GM12891 (cell line): ENCODE measurements at regions not wholly inside any gene's neighbourhood (a gene's known extent, or its start where the extent isn't known, plus 50 kb on each side); places are given as distances from the start of the nearest gene placed in this dataset.

ENCODE experiments used
- PAX5 ChIP-seq: IDR thresholded peaks from 2 replicates; pipeline ENCODE4 v1.6.1; 2011; ENCODE audit warnings: low read length, moderate library complexity, mild to moderate bottlenecking; ENCODE audit not compliant: insufficient read depth, severe bottlenecking
- POLR2A ChIP-seq: IDR thresholded peaks from 2 replicates; pipeline ENCODE4 v1.6.1; 2011; ENCODE audit warnings: low read depth, low read length, control low read depth
- POLR2AphosphoS5 ChIP-seq: IDR thresholded peaks from 2 replicates; pipeline ENCODE4 v1.6.1; 2011; ENCODE audit warnings: low read depth, low read length, control low read depth
- POU2F2 ChIP-seq: IDR thresholded peaks from 2 replicates; pipeline ENCODE4 v1.6.1; 2011; ENCODE audit warnings: low read depth, mild to moderate bottlenecking, control low read depth, low read length, moderate library complexity
- SPI1 ChIP-seq: IDR thresholded peaks from 2 replicates; pipeline ENCODE4 v1.6.1; 2011; ENCODE audit warnings: low read depth, low read length, control low read depth

- TF ChIP-seq SPI1 (no peak), POLR2AphosphoS5 (no peak), POLR2A (no peak), POU2F2 (no peak), PAX5 (no peak)
These were observed 333.3 kb upstream of the ACVR2A start for GRCh38 chr2:147511491-147511948.
